GM18508 (cell line): ENCODE measurements at regions not wholly inside any gene's neighbourhood (a gene's known extent, or its start where the extent isn't known, plus 50 kb on each side); places are given as distances from the start of the nearest gene placed in this dataset.
"Not testable (repeated sequence)": the region's sequence is repeated elsewhere in the genome, so short reads cannot be mapped to it uniquely, and the experiment has no call there.

Experiments
- ATAC-seq: cut with Tn5 transposase; IDR thresholded peaks from one replicate; pipeline ENCODE4 v1.9.1; 2021; ENCODE audit warnings: moderate number of reproducible peaks; ENCODE audit not compliant: insufficient read depth, unreplicated experiment

DNA sequence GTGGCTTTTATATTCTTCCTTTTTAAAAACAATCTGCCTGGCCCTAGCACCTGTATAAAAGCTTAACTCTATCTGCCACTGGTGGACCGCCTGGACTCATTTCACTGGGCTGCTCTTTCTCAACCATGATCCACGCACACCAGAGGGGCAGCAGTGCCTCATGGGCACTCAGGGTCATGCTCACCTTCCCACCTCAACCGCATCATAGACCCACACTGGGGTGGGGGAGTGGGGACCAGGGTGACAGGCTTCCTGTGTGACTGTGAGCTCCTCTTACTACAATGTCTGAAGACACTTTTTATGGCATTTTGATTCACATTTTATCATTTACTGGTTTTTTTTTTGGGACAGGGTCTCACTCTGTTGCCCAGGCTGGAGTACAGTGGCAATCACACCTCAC, 4038.8 kb upstream of the TPTE start:
- not testable (repeated sequence) for ATAC-seq

DNA sequence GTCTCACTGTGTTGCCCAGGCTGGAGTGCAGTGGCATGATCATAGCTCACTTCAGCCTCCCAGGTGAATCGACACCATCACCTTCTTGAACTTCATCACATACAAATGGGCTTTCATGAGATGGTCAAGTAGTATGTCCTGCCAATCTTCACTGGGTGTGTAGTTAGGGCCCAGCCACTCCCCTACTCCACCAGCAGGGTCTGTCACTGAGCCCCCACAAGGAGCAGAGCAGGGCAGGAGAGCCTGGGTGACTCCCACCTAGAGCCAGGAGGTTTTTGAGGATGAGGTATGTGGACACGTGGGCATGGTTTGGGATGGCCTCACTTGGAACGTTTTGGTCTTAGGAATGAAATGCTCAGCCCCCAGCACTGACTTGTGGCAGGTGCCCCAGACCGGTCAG, 4037.7 kb upstream of the TPTE start:
- not testable (repeated sequence) for ATAC-seq

DNA sequence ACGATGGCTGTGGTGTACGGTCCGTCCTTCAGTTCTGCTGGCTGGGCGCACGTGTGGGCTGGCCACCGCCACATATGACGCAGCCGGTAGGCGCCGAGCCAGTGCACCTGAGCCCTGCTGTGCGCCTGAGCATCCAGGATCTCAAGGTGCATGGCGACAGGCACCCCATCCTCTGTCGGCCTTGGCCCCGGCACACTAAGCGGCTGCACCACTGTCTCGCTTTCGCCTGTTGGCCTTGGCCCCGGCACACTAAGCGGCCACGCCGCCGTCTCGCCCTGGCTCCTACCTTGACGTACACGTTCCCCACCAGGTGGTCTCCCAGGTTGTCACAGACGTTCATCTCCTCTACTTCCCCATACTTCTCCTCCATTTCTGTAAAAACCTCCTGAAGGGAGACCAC, 4034.6 kb upstream of the TPTE start:
- ATAC-seq, result not testable (repeated sequence)

DNA sequence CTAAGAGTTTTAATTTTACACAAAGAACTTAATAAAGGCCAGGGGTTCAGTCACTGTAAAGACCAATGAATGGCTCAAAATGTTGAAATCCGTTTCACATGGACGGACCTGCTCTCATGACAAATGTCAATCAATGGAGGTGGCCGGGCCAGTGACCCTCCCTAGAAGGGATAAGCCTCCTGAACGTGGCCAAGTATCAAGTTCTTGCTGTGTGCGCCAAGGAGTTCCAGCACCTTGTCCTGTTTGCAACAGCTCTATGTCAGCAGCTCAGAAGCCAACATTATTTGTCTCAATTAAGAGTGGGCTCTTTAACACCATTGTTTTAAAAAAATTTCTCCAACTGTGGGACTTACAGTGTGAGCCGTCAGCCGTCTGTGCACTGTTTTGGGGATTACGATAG, 4028.7 kb upstream of the TPTE start:
- ATAC-seq, result not testable (repeated sequence)

DNA sequence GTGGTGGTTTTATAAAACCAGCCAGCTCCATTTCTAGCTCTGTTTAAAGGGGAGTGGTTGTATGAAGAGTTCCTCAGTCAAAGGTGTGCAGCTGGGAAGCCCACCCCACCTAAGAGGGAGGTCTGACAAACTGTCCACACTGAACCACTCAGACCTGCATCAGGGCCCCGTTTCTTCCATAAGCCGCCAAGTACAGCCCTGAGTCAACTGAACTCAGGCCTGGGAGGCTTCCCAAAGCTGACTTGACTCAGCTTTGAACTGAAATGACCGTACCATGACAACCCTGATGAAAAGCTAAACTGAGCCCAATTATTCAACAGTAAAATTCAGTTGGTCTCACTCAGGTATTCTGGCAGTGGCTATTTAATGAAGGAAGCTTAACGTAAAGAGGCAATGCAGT, 4027.4 kb upstream of the TPTE start:
- not testable (repeated sequence) for ATAC-seq

DNA sequence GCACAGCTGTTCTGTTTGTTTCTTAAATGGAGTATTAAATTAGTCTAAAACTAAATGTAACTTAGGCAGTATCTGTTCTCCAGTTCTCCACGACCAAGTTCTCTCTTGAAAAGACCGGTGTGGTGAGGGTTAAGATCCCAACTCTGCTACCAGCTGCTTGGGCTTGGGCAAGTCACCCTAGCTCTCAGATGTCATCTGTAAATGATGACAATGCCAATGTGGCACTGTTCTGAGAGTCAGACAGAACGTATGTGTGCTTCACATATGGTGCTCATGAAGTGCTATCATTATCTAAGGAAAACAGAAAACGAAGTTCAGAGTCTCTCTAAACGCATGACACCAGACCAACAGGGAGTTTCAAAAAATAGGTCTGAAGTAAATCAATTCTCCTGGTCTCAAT, 4025.0 kb upstream of the TPTE start:
- ATAC-seq, result not testable (repeated sequence)

DNA sequence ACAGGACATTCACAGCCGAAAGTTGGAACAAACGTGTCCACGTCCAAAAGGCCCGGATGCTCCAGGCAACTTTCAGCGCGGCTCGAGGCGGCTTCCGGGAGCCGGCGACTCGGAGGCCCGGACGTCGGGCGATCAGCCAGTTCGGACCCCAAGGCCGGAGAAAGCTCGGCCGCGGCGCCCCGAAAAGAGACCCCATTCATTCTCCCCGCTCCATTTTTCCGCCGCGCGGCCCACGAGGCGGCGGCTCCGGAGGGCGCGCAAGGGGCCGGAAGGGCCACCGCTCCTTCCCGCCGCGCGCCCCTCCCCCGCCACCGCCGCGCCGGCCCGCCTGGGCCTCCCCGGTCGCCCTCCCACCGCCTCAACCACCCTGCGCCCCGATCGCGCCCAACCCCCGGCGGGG, 4022.7 kb upstream of the TPTE start:
- not testable (repeated sequence) for ATAC-seq

DNA sequence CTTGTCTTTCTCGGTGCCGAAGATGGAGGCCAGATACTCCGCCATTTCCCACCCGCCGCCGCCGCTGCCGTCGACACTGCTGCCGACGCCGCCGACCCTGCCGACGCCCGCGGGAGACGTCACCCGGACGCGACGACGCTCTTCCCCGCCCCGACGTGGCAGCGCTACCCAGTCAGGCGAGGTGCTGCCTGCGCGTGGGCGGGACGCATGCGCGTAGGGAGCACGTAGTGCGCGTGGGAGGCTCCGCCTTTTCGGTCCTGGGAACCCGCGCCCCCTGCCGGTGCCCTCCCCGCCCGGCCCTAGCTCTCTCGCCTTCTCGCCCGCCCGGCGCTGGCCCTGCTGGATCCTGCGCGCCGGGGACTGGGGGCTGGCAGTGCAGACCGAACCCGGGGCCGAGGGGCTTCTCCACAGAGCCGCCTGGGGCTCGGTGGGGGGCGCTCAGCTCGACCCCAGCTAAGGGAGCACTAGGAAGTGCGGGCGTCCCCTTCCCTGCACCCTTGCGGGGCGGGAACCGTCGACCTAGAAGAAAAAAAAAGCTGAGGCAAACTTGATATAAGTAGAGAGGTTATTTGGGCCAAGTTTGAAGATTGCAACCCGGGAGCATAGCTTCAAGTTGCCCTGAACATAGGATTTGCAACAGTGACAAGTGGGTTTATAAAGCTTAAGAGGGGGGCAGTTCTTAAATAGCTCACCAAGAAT, 4022.1 kb upstream of the TPTE start:
- ATAC-seq, result peak; percentile 57

DNA sequence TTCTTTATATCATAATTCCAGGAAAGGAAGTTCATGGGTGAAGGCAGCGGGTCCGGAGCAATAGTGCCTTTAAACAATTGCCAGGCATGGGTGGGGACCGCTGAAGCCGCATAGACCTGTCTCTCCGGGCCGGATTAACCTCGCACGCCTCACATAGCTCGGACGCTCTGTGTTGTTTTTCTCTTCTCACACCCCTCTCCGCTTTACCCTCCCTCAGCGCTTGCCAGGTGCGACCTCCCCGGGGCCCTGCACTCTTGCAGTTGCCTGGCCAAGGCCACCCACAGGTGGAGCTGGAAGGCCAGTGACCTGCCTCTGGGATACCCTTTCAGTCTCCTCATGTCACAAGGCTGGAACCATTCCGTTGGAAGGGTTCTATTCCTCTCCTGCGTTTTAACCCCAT, 4021.5 kb upstream of the TPTE start:
- not testable (repeated sequence) for ATAC-seq

DNA sequence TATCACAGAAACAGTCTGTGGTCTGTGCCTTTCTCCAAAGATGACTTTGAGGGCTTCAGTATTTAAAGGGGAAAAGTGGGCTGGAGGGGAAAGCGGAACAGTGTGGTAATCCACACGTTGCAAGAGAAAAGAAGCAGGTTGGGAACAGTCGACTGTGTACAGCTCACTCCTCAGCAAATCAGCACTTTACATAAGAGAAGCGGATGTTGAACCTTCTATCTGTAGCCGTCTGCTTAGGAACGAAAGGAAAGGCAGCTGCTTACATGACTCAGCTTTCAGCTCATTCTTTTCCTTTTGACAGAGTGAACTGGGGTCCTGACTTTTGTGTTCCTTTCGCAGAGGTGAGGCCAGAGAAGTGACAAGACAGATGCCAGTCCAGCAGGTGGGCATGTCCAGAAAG, 4020.7 kb upstream of the TPTE start:
- not testable (repeated sequence) for ATAC-seq

DNA sequence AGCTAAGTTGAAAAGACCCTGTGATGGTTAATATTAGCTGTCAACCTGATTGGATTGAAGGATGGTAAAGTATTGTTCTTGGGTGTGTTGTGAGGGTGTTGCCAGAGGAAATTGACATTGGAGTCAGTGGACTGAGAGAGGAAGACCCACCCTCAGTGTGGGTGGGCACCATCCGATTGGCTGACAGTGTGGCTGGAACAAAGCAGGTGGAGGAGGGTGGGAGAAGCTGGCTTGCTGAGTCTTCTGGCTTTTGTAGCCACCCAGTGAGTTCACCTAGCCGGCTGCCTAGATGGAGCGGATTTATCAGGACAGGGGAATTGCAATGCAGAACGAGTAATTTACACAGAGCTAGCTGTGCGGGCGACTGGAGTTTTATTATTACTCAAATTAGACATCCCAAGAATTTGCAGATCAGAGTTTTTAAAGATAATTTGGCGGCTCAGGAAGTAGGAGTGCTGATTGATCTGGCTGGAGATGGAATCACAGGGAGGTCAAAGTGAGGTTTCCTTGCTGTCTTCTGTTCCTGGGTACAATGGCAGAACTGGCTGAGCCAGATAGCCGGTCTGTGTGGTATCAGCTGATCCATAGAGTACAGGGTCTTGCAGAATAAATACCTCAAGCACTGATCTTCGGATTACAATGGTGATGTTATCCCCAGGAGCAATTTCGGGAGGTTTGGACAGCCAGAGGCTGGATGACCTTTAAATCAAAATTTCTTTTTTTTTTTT, 4015.1 kb upstream of the TPTE start:
- not testable (repeated sequence) for ATAC-seq

DNA sequence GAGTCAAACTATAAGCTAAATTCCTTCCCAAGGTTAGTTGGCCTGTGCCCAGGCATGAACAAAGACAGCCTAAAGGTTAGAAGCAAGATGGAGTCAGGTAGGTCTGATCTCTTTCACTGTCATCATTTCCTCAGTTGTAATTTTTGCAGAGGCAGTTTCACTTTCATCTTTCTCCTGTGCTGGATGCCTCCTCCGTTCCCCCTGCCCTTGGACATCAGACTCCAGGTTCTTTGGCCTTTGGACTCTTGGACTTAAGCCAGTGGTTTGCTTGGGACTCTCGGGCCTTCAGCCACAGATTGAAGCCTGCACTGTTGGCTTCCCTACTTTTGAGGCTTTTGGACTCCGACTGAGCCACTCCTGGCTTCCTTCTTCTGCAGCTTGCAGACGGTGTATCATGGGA, 4013.8 kb upstream of the TPTE start:
- not testable (repeated sequence) for ATAC-seq

DNA sequence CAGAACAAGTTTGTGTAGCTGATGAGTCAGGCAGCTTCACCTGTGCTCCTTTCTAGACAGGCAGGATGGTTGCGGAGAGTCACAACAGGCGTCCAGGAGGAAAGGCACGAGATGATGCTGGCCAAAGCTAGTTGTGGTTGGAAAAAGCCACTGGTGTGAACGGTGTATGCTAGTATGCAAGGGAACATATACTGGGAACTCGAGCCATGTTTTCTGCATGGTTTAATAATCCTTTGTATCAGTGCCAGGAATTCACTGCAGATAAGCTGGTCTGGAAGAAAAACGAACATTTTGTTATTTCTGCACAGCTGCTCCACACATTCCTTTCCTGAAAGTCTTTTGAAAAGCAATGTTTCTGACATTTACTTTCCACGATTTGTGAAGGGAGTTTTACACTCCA, 3999.6 kb upstream of the TPTE start:
- ATAC-seq, result not testable (repeated sequence)

DNA sequence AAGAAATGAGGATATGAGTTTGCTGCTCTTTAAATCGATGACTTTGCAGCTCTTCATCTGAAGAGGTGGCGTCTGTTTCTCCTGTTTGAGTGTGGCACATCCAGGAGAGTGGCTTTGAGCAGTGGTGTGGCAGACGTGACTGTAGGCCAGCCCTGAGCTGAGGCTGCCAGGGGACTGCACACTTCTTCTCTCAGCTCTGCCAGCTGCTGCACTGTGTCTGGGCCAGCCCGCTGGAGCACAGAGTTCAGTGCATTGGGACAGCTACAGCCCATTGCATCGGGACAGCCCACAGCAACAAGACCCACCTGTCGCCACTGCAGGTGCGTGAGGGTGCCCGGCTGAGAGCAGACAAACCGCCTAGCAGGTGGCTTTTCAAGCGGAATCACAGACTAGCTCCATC, 3995.2 kb upstream of the TPTE start:
- not testable (repeated sequence) for ATAC-seq

DNA sequence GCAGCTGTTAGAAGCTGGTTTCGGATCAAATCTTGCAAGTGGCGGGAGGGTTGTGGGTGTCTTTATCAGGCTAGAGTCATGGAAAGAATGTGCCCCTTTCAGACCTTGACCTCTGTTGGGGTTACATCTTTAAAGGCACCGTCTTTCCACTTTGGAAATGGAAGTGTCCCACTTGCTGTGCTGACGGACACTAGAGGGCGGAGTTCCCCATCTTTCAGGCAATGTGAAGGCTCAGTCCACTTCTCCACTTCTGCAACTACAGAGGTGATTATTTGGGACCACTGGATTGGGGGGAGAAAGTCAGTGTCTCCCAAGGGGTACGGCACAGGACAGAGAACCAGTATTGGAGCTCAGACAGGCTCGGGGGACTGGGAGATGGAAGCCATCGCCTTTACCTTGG, 3990.7 kb upstream of the TPTE start:
- ATAC-seq, result not testable (repeated sequence)

DNA sequence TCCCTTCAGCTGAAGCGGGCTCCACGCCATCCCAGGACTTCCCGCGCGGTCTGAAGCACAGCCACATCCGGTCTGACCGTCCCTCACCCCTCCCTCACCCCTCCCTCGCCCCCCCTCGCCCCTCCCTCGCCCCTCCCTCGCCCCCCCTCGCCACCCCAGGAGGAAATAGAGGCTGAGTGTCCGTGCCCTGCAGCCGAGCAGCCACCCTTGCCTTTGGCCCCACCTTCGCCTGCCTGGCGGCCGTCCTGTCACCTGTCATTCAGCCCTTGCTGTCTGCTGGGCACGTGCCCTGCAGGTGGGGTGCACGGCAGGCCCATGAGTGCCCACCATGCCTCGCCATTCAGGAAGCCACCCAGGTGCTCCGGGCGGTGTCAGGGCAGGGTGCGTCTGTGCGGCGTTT, 3988.1 kb upstream of the TPTE start:
- ATAC-seq, result not testable (repeated sequence)

DNA sequence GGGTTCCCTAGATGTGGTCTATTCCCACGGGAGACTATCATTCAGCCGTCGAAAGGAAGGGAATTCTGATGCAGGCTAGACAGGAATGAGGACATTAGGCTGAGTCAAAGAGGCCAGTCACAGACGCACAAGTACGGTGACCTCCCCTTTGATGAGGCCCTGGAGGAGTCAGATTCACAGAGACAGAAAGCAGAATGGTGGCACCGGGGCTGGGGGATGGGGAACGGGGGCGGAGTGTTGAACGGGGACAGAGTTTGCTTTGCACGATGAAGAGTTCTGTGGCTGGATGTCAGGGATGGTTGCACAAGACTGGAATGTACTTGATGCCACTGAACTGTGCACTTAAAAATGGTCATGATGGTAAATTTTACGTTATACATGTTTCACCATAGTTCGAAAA, 3983.1 kb upstream of the TPTE start:
- ATAC-seq, result not testable (repeated sequence)

DNA sequence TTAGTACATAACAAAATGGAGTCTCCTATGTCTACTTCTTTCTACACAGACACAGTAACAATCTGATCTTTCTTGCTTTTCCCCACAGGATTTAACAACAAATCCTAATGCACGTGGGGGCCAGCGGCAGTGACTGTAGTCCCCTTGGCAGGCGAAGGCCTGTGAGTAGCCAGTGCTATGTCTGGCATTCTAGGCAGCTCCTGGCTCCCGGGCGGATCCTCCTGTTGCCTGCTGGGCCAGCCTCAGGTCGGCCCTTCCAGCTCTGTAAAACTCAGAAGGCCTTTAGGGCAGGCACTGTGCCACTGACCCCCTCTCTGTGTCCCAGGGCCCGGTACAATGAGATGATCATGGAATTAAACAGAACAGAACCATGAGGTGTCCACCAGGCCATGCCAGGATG, 3981.7 kb upstream of the TPTE start:
- ATAC-seq, result not testable (repeated sequence)

DNA sequence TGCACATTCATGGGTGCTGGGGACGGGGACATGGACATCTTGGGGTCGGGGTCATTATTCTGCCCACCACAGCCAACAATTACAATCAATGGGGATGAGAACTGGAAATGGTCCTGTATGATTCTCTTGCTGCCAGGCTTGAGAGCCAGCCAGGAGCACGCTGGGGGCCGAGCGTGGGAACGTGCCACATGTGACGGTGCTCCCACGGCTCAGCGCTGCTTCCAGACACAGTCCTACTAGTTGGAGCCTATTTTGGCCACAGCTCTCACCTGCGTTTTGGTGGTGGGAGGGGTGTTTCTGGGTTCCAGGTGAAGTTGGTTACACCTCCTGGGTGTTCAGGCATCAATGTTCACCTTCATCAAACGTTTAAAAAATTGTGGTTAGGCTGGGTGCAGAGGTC, 3980.3 kb upstream of the TPTE start:
- not testable (repeated sequence) for ATAC-seq

DNA sequence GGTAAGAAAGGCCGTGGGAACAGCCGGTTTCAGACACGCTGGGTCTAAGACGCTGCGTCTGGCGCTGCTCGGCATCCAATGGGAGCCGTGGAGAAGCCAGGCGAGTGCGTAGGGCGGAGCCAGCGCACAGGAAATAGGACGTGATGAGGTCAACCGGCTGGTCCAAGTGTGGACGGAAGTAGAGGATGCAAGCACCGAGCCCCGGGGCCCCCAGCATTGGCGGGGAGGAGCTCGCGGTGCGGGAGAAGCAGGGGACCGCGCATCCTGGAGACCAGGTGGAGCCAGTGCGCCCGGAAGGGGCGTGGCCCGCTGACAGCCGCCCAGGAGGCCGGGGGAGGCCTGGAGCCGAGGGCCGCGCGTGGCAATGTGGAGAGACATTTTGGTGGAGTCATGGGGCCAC, 3976.1 kb upstream of the TPTE start:
- not testable (repeated sequence) for ATAC-seq

DNA sequence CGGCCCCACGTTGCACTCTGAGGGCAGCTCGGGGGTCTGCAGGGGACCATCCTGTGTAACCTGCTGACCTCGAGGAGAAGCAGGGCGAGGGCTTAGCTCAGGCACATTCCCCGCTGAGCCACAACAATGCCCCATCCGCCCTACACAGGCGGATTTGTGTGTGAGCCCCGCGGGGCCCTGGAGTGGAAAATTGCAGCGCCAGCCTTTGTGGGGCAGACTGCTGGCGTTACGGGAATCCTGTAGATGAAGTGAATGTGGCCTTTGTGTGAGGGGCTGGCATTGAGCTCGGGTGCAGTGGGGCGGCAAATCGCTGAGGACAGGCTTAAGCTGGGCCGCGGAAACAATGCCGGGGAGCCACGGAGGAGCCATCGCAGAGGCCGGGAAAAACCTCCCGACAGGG, 3970.3 kb upstream of the TPTE start:
- not testable (repeated sequence) for ATAC-seq
